IMR-90 (cell line): ENCODE measurements at regions not wholly inside any gene's neighbourhood (a gene's known extent, or its start where the extent isn't known, plus 50 kb on each side); places are given as distances from the start of the nearest gene placed in this dataset.

ENCODE experiments used
- CTCF ChIP-seq: conservative IDR thresholded peaks from 2 replicates; pipeline ENCODE4 v1.5.1; 2012; ENCODE audit warnings: mild to moderate bottlenecking, low read depth, low read length, improper control_type of control experiment
- MAZ ChIP-seq: IDR thresholded peaks from 2 replicates; pipeline ENCODE4 v1.6.1; 2012; ENCODE audit warnings: low read depth, mild to moderate bottlenecking, low read length, improper control_type of control experiment, moderate library complexity, borderline replicate concordance

- TF ChIP-seq CTCF (no peak), MAZ (no peak)
These were observed 256.0 kb upstream of the SETBP1 start for GRCh38 chr18:44424645-44425035.
